ENCODE measurements at regions not wholly inside any gene's neighbourhood (a gene's known extent, or its start where the extent isn't known, plus 50 kb on each side); places are given as distances from the start of the nearest gene placed in this dataset.

DNA sequence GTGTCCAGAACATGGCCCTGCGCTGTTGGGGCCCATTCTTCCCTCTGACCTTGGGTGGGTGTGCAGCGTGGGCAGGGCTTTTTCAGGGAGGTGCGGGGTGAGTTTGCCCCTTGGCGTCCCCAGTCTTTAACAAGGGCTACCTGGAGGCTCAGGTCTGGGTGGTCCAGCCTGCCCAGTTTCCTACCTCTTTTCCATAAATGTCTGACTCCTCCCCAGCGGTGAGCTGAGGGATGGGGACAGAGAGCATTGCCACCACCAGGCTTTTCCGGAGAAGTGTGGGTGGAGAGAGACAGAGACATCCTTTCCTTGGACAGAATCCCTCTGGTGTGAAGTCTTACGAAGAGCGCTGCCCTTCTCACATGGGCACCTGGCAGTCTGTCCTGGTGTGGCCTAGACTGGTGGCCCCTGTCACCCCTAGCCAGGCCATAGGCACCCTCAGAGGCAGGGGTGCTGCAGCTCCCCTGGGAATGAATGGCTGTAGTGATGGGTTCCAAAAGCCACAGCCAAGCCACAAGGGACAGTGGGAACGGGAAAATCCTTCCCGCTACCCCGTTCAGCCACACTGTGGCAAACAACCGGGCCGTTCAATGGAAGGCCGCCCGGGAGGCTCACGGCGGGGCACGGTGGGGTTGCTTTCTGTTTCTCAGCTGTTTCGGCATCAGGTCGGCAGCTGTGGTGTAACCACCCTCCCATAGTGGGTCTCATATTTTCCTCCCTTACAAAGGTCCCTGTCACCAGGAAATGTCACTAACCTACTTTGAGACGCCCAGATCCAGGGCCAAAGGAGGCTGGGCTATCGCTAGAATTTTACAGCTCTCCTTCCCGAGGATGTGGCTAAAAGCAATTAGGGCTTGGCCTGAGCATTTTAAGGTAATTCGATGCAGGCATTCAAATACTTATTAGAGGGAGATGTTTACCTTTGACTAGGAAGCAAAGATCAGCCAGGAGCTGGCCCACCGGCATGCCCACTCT lies 61.9 kb upstream of the GSE1 start (continued):
- no peak for TF ChIP-seq ZFP36 (IDR thresholded peaks at IDR 0.05; ENCODE audit: borderline replicate concordance, low read depth, low read length, partially characterized antibody)

DNA sequence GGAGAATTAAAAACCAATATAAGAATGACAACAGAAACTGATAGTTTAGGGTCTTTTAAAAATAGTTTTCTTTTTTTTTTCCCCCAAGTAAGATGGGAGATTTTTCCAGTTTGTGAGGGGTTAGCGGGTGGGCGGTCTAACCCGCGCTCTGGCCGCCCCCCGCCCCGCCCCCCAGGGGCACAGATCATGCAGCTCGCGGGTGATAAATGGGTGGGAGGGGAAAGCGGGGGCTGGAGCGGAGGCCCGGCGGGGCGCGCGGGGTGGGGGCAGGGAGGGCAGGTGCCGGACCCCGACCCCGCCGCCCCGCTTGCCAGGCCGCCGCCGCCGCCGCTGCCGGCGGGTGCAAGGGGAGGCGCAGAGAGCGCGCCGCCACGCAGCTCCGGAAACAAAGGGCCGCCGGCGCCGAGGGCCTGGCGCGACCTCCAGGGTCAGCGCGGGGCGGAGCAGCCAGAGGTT lies 60.1 kb upstream of the GSE1 start:
- peaks cover 48% of the 10 kb centered on the region for H3K4me1 ChIP-seq (ENCODE audit: insufficient read depth, low read length)
- 0 out of 2 replicates have a peak, but pooled peaks have one; percentile 45 for TF ChIP-seq BRD4 (CRISPR knock-in tag; IDR thresholded peaks at IDR 0.05)
- TF ChIP-seq SKI (IDR thresholded peaks at IDR 0.05; ENCODE audit: partially characterized antibody): peak; percentile 97
- TF ChIP-seq PTBP1 (IDR thresholded peaks at IDR 0.05; ENCODE audit: low read depth, low read length, poor library complexity, severe bottlenecking): no peak
- TF ChIP-seq HMG20A (CRISPR knock-in tag; IDR thresholded peaks at IDR 0.05; ENCODE audit: borderline replicate concordance): no peak
- TF ChIP-seq TBL1XR1 (IDR thresholded peaks at IDR 0.05; ENCODE audit: borderline replicate concordance, low read length, partially characterized antibody): peak; percentile 14
- TF ChIP-seq ZNF441 (CRISPR knock-in tag; IDR thresholded peaks at IDR 0.05; ENCODE audit: borderline replicate concordance): 0 out of 2 replicates have a peak, but pooled peaks have one; percentile 84
- no peak for TF ChIP-seq SIN3B (IDR thresholded peaks at IDR 0.05; ENCODE audit: low read length)
- peak; percentile 57; the same call in 1 of the 2 replicates for TF ChIP-seq CHCHD3 (CRISPR knock-in tag; IDR thresholded peaks at IDR 0.05)
- TF ChIP-seq, protein P1, sequence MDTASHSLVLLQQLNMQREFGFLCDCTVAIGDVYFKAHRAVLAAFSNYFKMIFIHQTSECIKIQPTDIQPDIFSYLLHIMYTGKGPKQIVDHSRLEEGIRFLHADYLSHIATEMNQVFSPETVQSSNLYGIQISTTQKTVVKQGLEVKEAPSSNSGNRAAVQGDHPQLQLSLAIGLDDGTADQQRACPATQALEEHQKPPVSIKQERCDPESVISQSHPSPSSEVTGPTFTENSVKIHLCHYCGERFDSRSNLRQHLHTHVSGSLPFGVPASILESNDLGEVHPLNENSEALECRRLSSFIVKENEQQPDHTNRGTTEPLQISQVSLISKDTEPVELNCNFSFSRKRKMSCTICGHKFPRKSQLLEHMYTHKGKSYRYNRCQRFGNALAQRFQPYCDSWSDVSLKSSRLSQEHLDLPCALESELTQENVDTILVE (CRISPR knock-in tag; IDR thresholded peaks at IDR 0.05): peak; percentile 79; the same call in 1 of the 2 replicates
- TF ChIP-seq PRMT3 (CRISPR knock-in tag; IDR thresholded peaks at IDR 0.05; ENCODE audit: borderline replicate concordance, low read depth): peak; percentile 83
- TF ChIP-seq, protein P2, sequence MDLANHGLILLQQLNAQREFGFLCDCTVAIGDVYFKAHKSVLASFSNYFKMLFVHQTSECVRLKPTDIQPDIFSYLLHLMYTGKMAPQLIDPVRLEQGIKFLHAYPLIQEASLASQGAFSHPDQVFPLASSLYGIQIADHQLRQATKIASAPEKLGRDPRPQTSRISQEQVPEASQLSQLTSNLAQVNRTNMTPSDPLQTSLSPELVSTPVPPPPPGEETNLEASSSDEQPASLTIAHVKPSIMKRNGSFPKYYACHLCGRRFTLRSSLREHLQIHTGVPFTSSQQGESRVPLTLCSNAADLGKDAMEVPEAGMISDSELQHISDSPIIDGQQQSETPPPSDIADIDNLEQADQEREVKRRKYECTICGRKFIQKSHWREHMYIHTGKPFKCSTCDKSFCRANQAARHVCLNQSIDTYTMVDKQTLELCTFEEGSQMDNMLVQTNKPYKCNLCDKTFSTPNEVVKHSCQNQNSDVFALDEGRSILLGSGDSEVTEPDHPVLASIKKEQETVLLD (CRISPR knock-in tag; IDR thresholded peaks at IDR 0.05; ENCODE audit: low read depth): peak; percentile 97
- 0 out of 2 replicates have a peak, but pooled peaks have one; percentile 49 for TF ChIP-seq ZNF546 (CRISPR knock-in tag; conservative IDR thresholded peaks at IDR 0.05)
- TF ChIP-seq YEATS4 (CRISPR knock-in tag; IDR thresholded peaks at IDR 0.05; ENCODE audit: borderline replicate concordance): peak; percentile 79; the same call in 1 of the 2 replicates

More for the DNA sequence above, 60.1 kb upstream of the GSE1 start:
- no peaks in the 10 kb centered on the region for H3K9me3 ChIP-seq (ENCODE audit: low read length)
- in situ Hi-C loops (cut with HindIII; ENCODE audit: extremely low pct_ligation_motif_present, low pct_unique_long_range_greater_than_20kb): loop anchor here (5.0 kb wide), 1 partner anchor 36 kb away; no protein-coding TSS in a partner anchor
- no peak for ATAC-seq
- no peak for DNase-seq (ENCODE audit: low spot score)
- POLR2A ChIA-PET: interaction anchor here (0.9 to 7.4 kb wide), 16 partner anchors 8 to 162 kb away, joined by 3 to 145 read pairs (median 10); partner anchors contain the start of gene GSE1
- H3K9ac ChIP-seq (ENCODE audit: insufficient read depth, low read depth, low read length): peak overlapping the region; percentile 76
- no peak overlapping the region for H2AFZ ChIP-seq (ENCODE audit: low read length)
- FAIRE-seq: no peak
- H3K79me2 ChIP-seq (ENCODE audit: insufficient read depth, low read length): peaks cover 20% of the 10 kb centered on the region
- H3K27ac ChIP-seq (ENCODE audit: extremely low read length, insufficient read depth, low read length): peak overlapping the region; percentile 80
- WGBS (ENCODE audit: low lambda C conversion rate): 7% methylated on average over 13 of the region's 43 CpGs
- CTCF ChIA-PET (ENCODE audit: low intra/inter-chr PET ratio, low total read pairs): interaction anchor here (0.7 kb wide), 2 partner anchors 28 to 62 kb away, joined by 3 read pairs; no protein-coding TSS in a partner anchor
- H4K20me1 ChIP-seq (ENCODE audit: insufficient read depth, low read length): peaks cover 2% of the 10 kb centered on the region; the same call in 1 of the 2 replicates
- peak overlapping the region; percentile 9 to 82 (median 81); a peak in 2 of 6 replicates for H3K4me3 ChIP-seq (replicated peaks in 1 of 3; ENCODE audit: insufficient read depth in 1 of 3, low read depth in 2 of 3, low read length in 3 of 3)
- intact Hi-C loops (cut with micrococcal nuclease; ENCODE audit: unreplicated experiment): loop anchor here (2.0 kb wide), 1 partner anchor 18 kb away; no protein-coding TSS in a partner anchor
- peak overlapping the region; percentile 86 for H3K4me2 ChIP-seq (ENCODE audit: low read depth, low read length)
- H3K27me3 ChIP-seq (ENCODE audit: control insufficient read depth in 1 of 2, insufficient read depth in 2 of 2, low read length in 2 of 2): no peaks in the 10 kb centered on the region
- BruUV-seq (replicated peaks): no TSS peak
- H3K36me3 ChIP-seq (replicated peaks in 1 of 2; ENCODE audit: control insufficient read depth in 1 of 2, insufficient read depth in 2 of 2, low read length in 2 of 2): no peaks in the 10 kb centered on the region
